CD4-positive, alpha-beta T cell treated with Interleukin-4 for 4 hours (primary cell): ENCODE measurements at regions not wholly inside any gene's neighbourhood (a gene's known extent, or its start where the extent isn't known, plus 50 kb on each side); places are given as distances from the start of the nearest gene placed in this dataset.

Source experiments
- DNase-seq: peaks from one replicate; pipeline ENCODE4 v3.0.0-alpha.2; 2020

- no peak for DNase-seq
Observed at GRCh38 chr19:28929006-28929405, 283.9 kb downstream of the UQCRFS1 start.

GRCh38 chr19:28927456-28927855, 285.5 kb downstream of the UQCRFS1 start:
- DNase-seq, result no peak

- DNase-seq, result no peak
Observed at GRCh38 chr19:28920269-28921066, 292.5 kb downstream of the UQCRFS1 start.

GRCh38 chr19:28917621-28918020, 295.3 kb downstream of the UQCRFS1 start:
- no peak for DNase-seq

- DNase-seq, result no peak
Observed at GRCh38 chr19:28915737-28916460, 297.1 kb downstream of the UQCRFS1 start.

GRCh38 chr19:28915202-28915601, 297.7 kb downstream of the UQCRFS1 start:
- no peak for DNase-seq

- DNase-seq, result no peak
Observed at GRCh38 chr19:28914173-28914572, 298.8 kb downstream of the UQCRFS1 start.

GRCh38 chr19:28913626-28914025, 299.3 kb downstream of the UQCRFS1 start:
- DNase-seq, result no peak

GRCh38 chr19:28908941-28909340, 304.0 kb downstream of the UQCRFS1 start:
- DNase-seq, result no peak

GRCh38 chr19:28907534-28907933, 305.4 kb downstream of the UQCRFS1 start:
- no peak for DNase-seq

- DNase-seq, result no peak
Observed at GRCh38 chr19:28905996-28906395, 307.0 kb downstream of the UQCRFS1 start.

GRCh38 chr19:28899703-28900102, 313.2 kb downstream of the UQCRFS1 start:
- DNase-seq, result no peak

- DNase-seq, result no peak
Observed at GRCh38 chr19:28898249-28898648, 314.7 kb downstream of the UQCRFS1 start.

GRCh38 chr19:28889941-28890670, 322.8 kb downstream of the UQCRFS1 start:
- no peak for DNase-seq

- DNase-seq, result no peak
Observed at GRCh38 chr19:28887920-28888618, 324.9 kb downstream of the UQCRFS1 start.

- DNase-seq, result no peak
Observed at GRCh38 chr19:28886708-28887107, 326.2 kb downstream of the UQCRFS1 start.

GRCh38 chr19:28885965-28886364, 327.0 kb downstream of the UQCRFS1 start:
- no peak for DNase-seq

- DNase-seq, result no peak
Observed at GRCh38 chr19:28884786-28885476, 328.0 kb downstream of the UQCRFS1 start.

GRCh38 chr19:28883241-28883693, 329.7 kb downstream of the UQCRFS1 start:
- DNase-seq, result no peak

GRCh38 chr19:28882818-28883217, 330.1 kb downstream of the UQCRFS1 start:
- no peak for DNase-seq

- DNase-seq, result no peak
Observed at GRCh38 chr19:28881616-28882015, 331.3 kb downstream of the UQCRFS1 start.

- DNase-seq, result no peak
Observed at GRCh38 chr19:28880735-28881401, 332.1 kb downstream of the UQCRFS1 start.
